ENCODE measurements at regions not wholly inside any gene's neighbourhood (a gene's known extent, or its start where the extent isn't known, plus 50 kb on each side); places are given as distances from the start of the nearest gene placed in this dataset.
"Not testable (repeated sequence)": the region's sequence is repeated elsewhere in the genome, so short reads cannot be mapped to it uniquely, and the experiment has no call there.

GRCh38 chr14:25848601-25849000 lies 749.2 kb downstream of the NOVA1 start:
- DNase-seq, result no peak
- Mint-ChIP-seq H3K4me3 (no peak overlapping the region), H3K9me3 (ENCODE audit: insufficient read depth) (peaks cover 4% of the 10 kb centered on the region), H3K4me1 (ENCODE audit: low read depth) (no peaks in the 10 kb centered on the region), H3K27ac (no peak overlapping the region), H3K27me3 (ENCODE audit: low read depth) (no peaks in the 10 kb centered on the region), H3K36me3 (ENCODE audit: low read depth) (no peaks in the 10 kb centered on the region)
- ATAC-seq, result no peak
- POLR2A ChIA-PET, result no interaction called here
- CTCF ChIA-PET, result no interaction called here

- no peaks in the 10 kb centered on the region for H3K36me3 Mint-ChIP-seq (ENCODE audit: low read depth)
- no peak overlapping the region for H3K27ac Mint-ChIP-seq
- POLR2A ChIA-PET, result no interaction called here
Measured at GRCh38 chr14:25846246-25846645, 751.6 kb downstream of the NOVA1 start.

GRCh38 chr14:25843481-25844470 lies 754.1 kb downstream of the NOVA1 start:
- Mint-ChIP-seq H3K27me3 (ENCODE audit: low read depth) (no peaks in the 10 kb centered on the region), H3K9me3 (ENCODE audit: insufficient read depth) (no peaks in the 10 kb centered on the region), H3K4me3 (no peak overlapping the region), H3K36me3 (ENCODE audit: low read depth) (no peaks in the 10 kb centered on the region), H3K4me1 (ENCODE audit: low read depth) (no peaks in the 10 kb centered on the region), H3K27ac (no peak overlapping the region)
- CTCF ChIA-PET, result interaction anchor here (0.7 kb wide), 1 partner anchor 15 kb away, joined by 3 read pairs; no protein-coding TSS in a partner anchor
- DNase-seq, result no peak
- POLR2A ChIA-PET, result no interaction called here
- no peak for ATAC-seq

More at GRCh38 chr14:25846246-25846645, 751.6 kb downstream of the NOVA1 start:
- no peak for ATAC-seq
- peaks cover 4% of the 10 kb centered on the region for H3K9me3 Mint-ChIP-seq (ENCODE audit: insufficient read depth)
- no peak overlapping the region for H3K4me3 Mint-ChIP-seq
- DNase-seq, result no peak
- no peaks in the 10 kb centered on the region for H3K27me3 Mint-ChIP-seq (ENCODE audit: low read depth)
- CTCF ChIA-PET, result no interaction called here
- H3K4me1 Mint-ChIP-seq (ENCODE audit: low read depth), result no peaks in the 10 kb centered on the region

GRCh38 chr14:25841226-25841625 lies 756.6 kb downstream of the NOVA1 start:
- Mint-ChIP-seq H3K4me3 (no peak overlapping the region), H3K27me3 (ENCODE audit: low read depth) (no peaks in the 10 kb centered on the region), H3K27ac (no peak overlapping the region), H3K36me3 (ENCODE audit: low read depth) (no peaks in the 10 kb centered on the region), H3K9me3 (ENCODE audit: insufficient read depth) (no peaks in the 10 kb centered on the region), H3K4me1 (ENCODE audit: low read depth) (no peaks in the 10 kb centered on the region)
- ChIA-PET POLR2A (no interaction called here), CTCF (no interaction called here)
- DNase-seq (no peak), ATAC-seq (no peak)

GRCh38 chr14:25837551-25837965 lies 760.3 kb downstream of the NOVA1 start:
- H3K4me3 Mint-ChIP-seq, result no peak overlapping the region
- CTCF ChIA-PET, result no interaction called here
- ATAC-seq (no peak), DNase-seq (no peak)
- H3K4me1 Mint-ChIP-seq (ENCODE audit: low read depth), result no peaks in the 10 kb centered on the region
- no peaks in the 10 kb centered on the region for H3K27me3 Mint-ChIP-seq (ENCODE audit: low read depth)
- H3K9me3 Mint-ChIP-seq (ENCODE audit: insufficient read depth), result peaks cover 4% of the 10 kb centered on the region
- POLR2A ChIA-PET, result no interaction called here
- no peaks in the 10 kb centered on the region for H3K36me3 Mint-ChIP-seq (ENCODE audit: low read depth)
- H3K27ac Mint-ChIP-seq, result no peak overlapping the region

GRCh38 chr14:25836636-25837035 lies 761.2 kb downstream of the NOVA1 start:
- H3K27me3 Mint-ChIP-seq (ENCODE audit: low read depth), result no peaks in the 10 kb centered on the region
- no peaks in the 10 kb centered on the region for H3K4me1 Mint-ChIP-seq (ENCODE audit: low read depth)
- H3K36me3 Mint-ChIP-seq (ENCODE audit: low read depth), result no peaks in the 10 kb centered on the region
- no peak for DNase-seq
- ChIA-PET CTCF (no interaction called here), POLR2A (no interaction called here)
- H3K27ac Mint-ChIP-seq, result no peak overlapping the region
- H3K4me3 Mint-ChIP-seq, result no peak overlapping the region
- no peak for ATAC-seq
- H3K9me3 Mint-ChIP-seq (ENCODE audit: insufficient read depth), result peaks cover 9% of the 10 kb centered on the region

GRCh38 chr14:25833341-25834126 lies 764.3 kb downstream of the NOVA1 start:
- ATAC-seq (no peak), DNase-seq (no peak)
- CTCF ChIA-PET, result no interaction called here
- POLR2A ChIA-PET, result no interaction called here
- H3K36me3 Mint-ChIP-seq (ENCODE audit: low read depth), result no peaks in the 10 kb centered on the region
- no peak overlapping the region for H3K4me3 Mint-ChIP-seq
- H3K27me3 Mint-ChIP-seq (ENCODE audit: low read depth), result no peaks in the 10 kb centered on the region
- no peak overlapping the region for H3K27ac Mint-ChIP-seq
- H3K9me3 Mint-ChIP-seq (ENCODE audit: insufficient read depth), result peaks cover 10% of the 10 kb centered on the region
- H3K4me1 Mint-ChIP-seq (ENCODE audit: low read depth), result no peaks in the 10 kb centered on the region

- ATAC-seq (no peak), DNase-seq (no peak)
- H3K27me3 Mint-ChIP-seq (ENCODE audit: low read depth), result no peaks in the 10 kb centered on the region
- peaks cover 10% of the 10 kb centered on the region for H3K9me3 Mint-ChIP-seq (ENCODE audit: insufficient read depth)
- POLR2A ChIA-PET, result no interaction called here
- no peak overlapping the region for H3K27ac Mint-ChIP-seq
- no peak overlapping the region for H3K4me3 Mint-ChIP-seq
- CTCF ChIA-PET, result no interaction called here
- H3K36me3 Mint-ChIP-seq (ENCODE audit: low read depth), result no peaks in the 10 kb centered on the region
- no peaks in the 10 kb centered on the region for H3K4me1 Mint-ChIP-seq (ENCODE audit: low read depth)
Measured at GRCh38 chr14:25832585-25832984, 765.2 kb downstream of the NOVA1 start.

GRCh38 chr14:25828562-25828961 lies 769.3 kb downstream of the NOVA1 start:
- no peaks in the 10 kb centered on the region for H3K36me3 Mint-ChIP-seq (ENCODE audit: low read depth)
- H3K9me3 Mint-ChIP-seq (ENCODE audit: insufficient read depth), result peaks cover 15% of the 10 kb centered on the region
- no peaks in the 10 kb centered on the region for H3K27me3 Mint-ChIP-seq (ENCODE audit: low read depth)
- ATAC-seq, result no peak
- H3K4me3 Mint-ChIP-seq, result no peak overlapping the region
- ChIA-PET CTCF (interaction anchor here (1.0 kb wide), 1 partner anchor 16 kb away, joined by 3 read pairs; no protein-coding TSS in a partner anchor), POLR2A (no interaction called here)
- no peak for DNase-seq
- no peak overlapping the region for H3K27ac Mint-ChIP-seq
- H3K4me1 Mint-ChIP-seq (ENCODE audit: low read depth), result no peaks in the 10 kb centered on the region

- Mint-ChIP-seq H3K36me3 (ENCODE audit: low read depth) (no peaks in the 10 kb centered on the region), H3K27me3 (ENCODE audit: low read depth) (no peaks in the 10 kb centered on the region), H3K9me3 (ENCODE audit: insufficient read depth) (peaks cover 10% of the 10 kb centered on the region), H3K4me3 (no peak overlapping the region), H3K27ac (no peak overlapping the region), H3K4me1 (ENCODE audit: low read depth) (no peaks in the 10 kb centered on the region)
- ChIA-PET CTCF (no interaction called here), POLR2A (no interaction called here)
- DNase-seq (no peak), ATAC-seq (no peak)
Measured at GRCh38 chr14:25826105-25826504, 771.7 kb downstream of the NOVA1 start.

GRCh38 chr14:25820368-25820767 lies 770.4 kb upstream of the STXBP6 start:
- ATAC-seq, result no peak
- Mint-ChIP-seq H3K4me1 (ENCODE audit: low read depth) (no peaks in the 10 kb centered on the region), H3K27ac (no peak overlapping the region), H3K36me3 (ENCODE audit: low read depth) (no peaks in the 10 kb centered on the region), H3K9me3 (ENCODE audit: insufficient read depth) (peaks cover 10% of the 10 kb centered on the region), H3K4me3 (no peak overlapping the region), H3K27me3 (ENCODE audit: low read depth) (no peaks in the 10 kb centered on the region)
- DNase-seq, result no peak
- ChIA-PET POLR2A (no interaction called here), CTCF (no interaction called here)

GRCh38 chr14:25814622-25815021 lies 764.7 kb upstream of the STXBP6 start:
- H3K9me3 Mint-ChIP-seq (ENCODE audit: insufficient read depth); H3K27ac Mint-ChIP-seq; H3K36me3 Mint-ChIP-seq (ENCODE audit: low read depth); H3K4me1 Mint-ChIP-seq (ENCODE audit: low read depth); H3K4me3 Mint-ChIP-seq; CTCF ChIA-PET; H3K27me3 Mint-ChIP-seq (ENCODE audit: low read depth); ATAC-seq; DNase-seq; POLR2A ChIA-PET: not testable (repeated sequence)

Data from activated CD8-positive, alpha-beta T cell treated with anti-CD3 and anti-CD28 coated beads, Interleukin-2, amount 10 ng/mL, durations not matched to agents 7 days and 5 days (primary cell).